OCI-LY1 (cell line): ENCODE measurements at regions not wholly inside any gene's neighbourhood (a gene's known extent, or its start where the extent isn't known, plus 50 kb on each side); places are given as distances from the start of the nearest gene placed in this dataset.

Source experiments
- H2AFZ ChIP-seq: fragments of 200-600 bp; sonication (generic), shearing (Covaris generic); 2 replicates; pipeline ENCODE4 v1.6.0; 2014; ENCODE audit warnings: antibody characterized with exemption, mild to moderate bottlenecking, low read length
- H3F3A ChIP-seq: fragments of 200-600 bp; sonication (generic), shearing (Covaris generic); 2 replicates; pipeline ENCODE4 v1.6.0; 2014; ENCODE audit warnings: mild to moderate bottlenecking, antibody characterized with exemption, low read length, moderate library complexity; ENCODE audit not compliant: insufficient read depth
- H3K27ac ChIP-seq: fragments of 200-600 bp; sonication (generic); 2 replicates; pipeline ENCODE4 v1.5.1; 2014; ENCODE audit warnings: low read length, mixed run types, mild to moderate bottlenecking, low read depth; ENCODE audit not compliant: poor library complexity, severe bottlenecking
- H3K27me3 ChIP-seq: fragments of 200-600 bp; sonication (generic); 2 replicates; pipeline ENCODE4 v1.6.0; 2014; ENCODE audit warnings: antibody characterized with exemption, mild to moderate bottlenecking, low read length, moderate library complexity; ENCODE audit not compliant: insufficient read depth
- H3K36me3 ChIP-seq: fragments of 200-600 bp; sonication (generic); 2 replicates; pipeline ENCODE4 v1.6.1; 2014; ENCODE audit warnings: mild to moderate bottlenecking, antibody characterized with exemption, low read length, moderate library complexity, mixed read lengths; ENCODE audit not compliant: insufficient read depth
- H3K4me1 ChIP-seq: fragments of 200-600 bp; sonication (generic); 2 replicates; pipeline ENCODE4 v1.5.1; 2014; ENCODE audit warnings: mild to moderate bottlenecking, low read length, moderate library complexity; ENCODE audit not compliant: insufficient read depth, severe bottlenecking
- H3K4me2 ChIP-seq: fragments of 200-600 bp; sonication (generic), shearing (Covaris generic); 2 replicates; pipeline ENCODE4 v1.6.1; 2014; ENCODE audit warnings: low read length
- H3K4me3 ChIP-seq: fragments of 200-600 bp; sonication (generic); 2 replicates; pipeline ENCODE4 v1.5.1; 2014; ENCODE audit warnings: low read length, low read depth, mild to moderate bottlenecking, mixed read lengths; ENCODE audit not compliant: poor library complexity, severe bottlenecking
- H3K79me2 ChIP-seq: fragments of 200-600 bp; shearing (Covaris generic); 2 replicates; pipeline ENCODE4 v1.6.1; 2016; ENCODE audit warnings: mixed run types, low read length, mixed read lengths; ENCODE audit not compliant: insufficient read depth
- H3K9ac ChIP-seq: fragments of 200-600 bp; sonication (generic), shearing (Covaris generic); 2 replicates; pipeline ENCODE4 v1.6.1; 2014; ENCODE audit warnings: mild to moderate bottlenecking, low read length, mixed read lengths
- H3K9me2 ChIP-seq: fragments of 200-600 bp; sonication (generic), shearing (Covaris generic); 2 replicates; pipeline ENCODE4 v1.6.1; 2014; ENCODE audit warnings: low read depth, mild to moderate bottlenecking, low read length, mixed read lengths
- H3K9me3 ChIP-seq: fragments of 200-600 bp; shearing (Covaris generic); 2 replicates; pipeline ENCODE4 v1.6.1; 2014; ENCODE audit warnings: low read length, mixed read lengths
- H4K20me1 ChIP-seq: fragments of 200-600 bp; sonication (generic), shearing (Covaris generic); 2 replicates; pipeline ENCODE4 v1.6.0; 2016; ENCODE audit warnings: mild to moderate bottlenecking, low read length; ENCODE audit not compliant: insufficient read depth
- CTCF ChIP-seq: fragments of 200-600 bp; sonication (generic), shearing (Covaris generic); IDR thresholded peaks from 2 replicates; pipeline ENCODE4 v1.5.1; 2017; ENCODE audit warnings: mild to moderate bottlenecking, antibody characterized with exemption, low read length, moderate library complexity, mixed read lengths
- EZH2 ChIP-seq: fragments of 200-600 bp; sonication (generic), shearing (Covaris generic); IDR thresholded peaks from 2 replicates; pipeline ENCODE4 v1.8.0; 2017; ENCODE audit warnings: borderline replicate concordance, mixed run types, mild to moderate bottlenecking, antibody characterized with exemption, low read length, moderate library complexity, mixed read lengths

GRCh38 chr5:152568016-152568415 lies 162.9 kb upstream of the NMUR2 start:
- Histone ChIP-seq H3K27me3 (no peaks in the 10 kb centered on the region), H3K36me3 (no peaks in the 10 kb centered on the region), H2AFZ (no peak overlapping the region), H3K9me3 (no peaks in the 10 kb centered on the region), H3K4me1 (no peaks in the 10 kb centered on the region), H3F3A (no peaks in the 10 kb centered on the region), H3K4me2 (no peak overlapping the region), H3K79me2 (no peaks in the 10 kb centered on the region), H3K4me3 (no peak overlapping the region), H3K27ac (no peak overlapping the region), H3K9ac (no peak overlapping the region), H3K9me2 (no peaks in the 10 kb centered on the region), H4K20me1 (no peaks in the 10 kb centered on the region)
- TF ChIP-seq CTCF, result no peak
- TF ChIP-seq EZH2, result no peak

GRCh38 chr5:152572812-152573211 lies 167.7 kb upstream of the NMUR2 start:
- Histone ChIP-seq H3F3A (no peaks in the 10 kb centered on the region), H3K27ac (no peak overlapping the region), H3K4me1 (no peaks in the 10 kb centered on the region), H3K36me3 (no peaks in the 10 kb centered on the region), H4K20me1 (no peaks in the 10 kb centered on the region), H2AFZ (no peak overlapping the region), H3K9ac (no peak overlapping the region), H3K4me3 (no peak overlapping the region), H3K9me2 (no peaks in the 10 kb centered on the region), H3K4me2 (no peak overlapping the region), H3K27me3 (no peaks in the 10 kb centered on the region), H3K9me3 (no peaks in the 10 kb centered on the region), H3K79me2 (no peaks in the 10 kb centered on the region)
- TF ChIP-seq CTCF (no peak), EZH2 (no peak)

DNA sequence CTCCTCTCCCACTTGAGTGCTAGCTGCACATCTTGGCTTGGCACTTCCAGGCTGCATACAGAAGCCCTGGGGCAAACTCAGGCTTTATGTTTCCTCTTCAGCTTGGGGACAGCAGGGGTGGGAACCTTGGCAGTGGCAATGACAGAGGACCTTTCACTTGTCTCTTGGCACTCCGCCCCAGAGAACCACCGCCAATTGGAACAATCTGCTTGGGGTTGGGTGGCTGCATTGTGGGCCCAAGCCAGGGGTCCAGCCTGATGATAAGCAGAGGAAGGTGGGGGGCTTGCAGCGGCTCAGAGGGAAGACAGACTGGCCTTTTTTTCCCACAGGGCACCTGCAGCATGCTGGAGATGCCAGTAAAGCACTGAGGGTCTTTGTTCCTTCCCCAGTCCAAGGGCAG lies 179.0 kb upstream of the NMUR2 start:
- TF ChIP-seq EZH2 (no peak), CTCF (no peak)
- Histone ChIP-seq H3K27me3 (no peaks in the 10 kb centered on the region), H3K4me1 (no peaks in the 10 kb centered on the region), H3K4me3 (no peak overlapping the region), H3K9me3 (no peaks in the 10 kb centered on the region), H2AFZ (no peak overlapping the region), H3K9me2 (no peaks in the 10 kb centered on the region), H3K27ac (no peak overlapping the region), H3K79me2 (no peaks in the 10 kb centered on the region), H3K4me2 (no peak overlapping the region), H3K9ac (no peak overlapping the region), H4K20me1 (no peaks in the 10 kb centered on the region), H3K36me3 (no peaks in the 10 kb centered on the region), H3F3A (no peaks in the 10 kb centered on the region)
